Epithelial cell of proximal tubule (primary cell): ENCODE measurements at regions not wholly inside any gene's neighbourhood (a gene's known extent, or its start where the extent isn't known, plus 50 kb on each side); places are given as distances from the start of the nearest gene placed in this dataset.

Experiments
- DNase-seq: peaks from one replicate; pipeline ENCODE4 v3.0.0-alpha.2; 2011; ENCODE audit warnings: low read depth
- H3K4me3 ChIP-seq: 2 replicates; pipeline ENCODE4 v1.5.1; 2011; ENCODE audit warnings: low read depth, mild to moderate bottlenecking, low read length
- TF ChIP-seq, protein P1 (sequence below): conservative IDR thresholded peaks from 2 replicates; pipeline ENCODE4 v1.5.1; 2012; ENCODE audit warnings: low read depth, mild to moderate bottlenecking, low read length

GRCh38 chr12:111211910-111212757 is 156.8 kb downstream of the PHETA1 start:
- no peak for DNase-seq
- TF ChIP-seq, protein P1, sequence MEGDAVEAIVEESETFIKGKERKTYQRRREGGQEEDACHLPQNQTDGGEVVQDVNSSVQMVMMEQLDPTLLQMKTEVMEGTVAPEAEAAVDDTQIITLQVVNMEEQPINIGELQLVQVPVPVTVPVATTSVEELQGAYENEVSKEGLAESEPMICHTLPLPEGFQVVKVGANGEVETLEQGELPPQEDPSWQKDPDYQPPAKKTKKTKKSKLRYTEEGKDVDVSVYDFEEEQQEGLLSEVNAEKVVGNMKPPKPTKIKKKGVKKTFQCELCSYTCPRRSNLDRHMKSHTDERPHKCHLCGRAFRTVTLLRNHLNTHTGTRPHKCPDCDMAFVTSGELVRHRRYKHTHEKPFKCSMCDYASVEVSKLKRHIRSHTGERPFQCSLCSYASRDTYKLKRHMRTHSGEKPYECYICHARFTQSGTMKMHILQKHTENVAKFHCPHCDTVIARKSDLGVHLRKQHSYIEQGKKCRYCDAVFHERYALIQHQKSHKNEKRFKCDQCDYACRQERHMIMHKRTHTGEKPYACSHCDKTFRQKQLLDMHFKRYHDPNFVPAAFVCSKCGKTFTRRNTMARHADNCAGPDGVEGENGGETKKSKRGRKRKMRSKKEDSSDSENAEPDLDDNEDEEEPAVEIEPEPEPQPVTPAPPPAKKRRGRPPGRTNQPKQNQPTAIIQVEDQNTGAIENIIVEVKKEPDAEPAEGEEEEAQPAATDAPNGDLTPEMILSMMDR = no peak
- H3K4me3 ChIP-seq = no peak overlapping the region

DNA sequence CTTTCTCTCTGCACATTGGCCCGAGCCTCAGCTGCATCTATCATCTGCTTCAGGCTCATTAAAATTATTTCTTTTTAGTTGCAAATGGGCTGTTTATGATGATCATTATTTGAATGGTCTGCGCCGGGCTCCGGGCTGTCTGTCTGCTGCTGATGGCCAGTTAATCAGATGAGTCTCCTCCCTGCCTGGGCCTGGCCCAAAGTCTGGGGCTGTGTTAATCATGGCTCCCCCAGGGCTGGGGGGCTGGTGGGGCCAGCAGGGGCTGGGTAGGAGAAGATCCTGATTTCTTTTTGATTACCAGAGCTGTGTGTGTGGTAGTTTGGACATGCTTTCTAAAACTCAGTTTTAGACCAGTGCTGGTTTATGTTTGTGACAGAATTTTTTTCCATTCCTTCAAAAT is 159.1 kb downstream of the PHETA1 start:
- no peak overlapping the region for H3K4me3 ChIP-seq
- no peak for DNase-seq
- TF ChIP-seq, protein P1 = no peak

DNA sequence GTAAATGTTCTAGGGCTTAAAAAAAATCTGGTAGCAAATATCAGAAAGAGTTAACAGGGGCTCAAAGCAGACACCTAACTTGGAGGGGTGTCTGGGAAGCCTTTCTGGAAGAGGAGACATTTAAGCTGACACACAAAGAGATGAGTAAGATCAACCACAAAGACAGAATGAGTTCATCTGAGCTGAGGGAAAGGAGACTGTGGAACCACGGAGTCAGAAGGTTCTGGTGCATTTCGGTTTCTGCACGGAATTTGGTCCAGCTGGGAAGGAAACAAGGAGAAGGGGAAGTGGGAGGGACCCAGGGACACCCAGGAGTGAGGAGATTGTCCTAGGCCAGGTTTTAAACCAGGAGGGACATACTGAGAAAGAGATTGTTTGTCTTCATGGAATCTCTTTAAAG is 161.1 kb downstream of the PHETA1 start:
- H3K4me3 ChIP-seq = no peak overlapping the region
- TF ChIP-seq, protein P1 = no peak
- no peak for DNase-seq

DNA sequence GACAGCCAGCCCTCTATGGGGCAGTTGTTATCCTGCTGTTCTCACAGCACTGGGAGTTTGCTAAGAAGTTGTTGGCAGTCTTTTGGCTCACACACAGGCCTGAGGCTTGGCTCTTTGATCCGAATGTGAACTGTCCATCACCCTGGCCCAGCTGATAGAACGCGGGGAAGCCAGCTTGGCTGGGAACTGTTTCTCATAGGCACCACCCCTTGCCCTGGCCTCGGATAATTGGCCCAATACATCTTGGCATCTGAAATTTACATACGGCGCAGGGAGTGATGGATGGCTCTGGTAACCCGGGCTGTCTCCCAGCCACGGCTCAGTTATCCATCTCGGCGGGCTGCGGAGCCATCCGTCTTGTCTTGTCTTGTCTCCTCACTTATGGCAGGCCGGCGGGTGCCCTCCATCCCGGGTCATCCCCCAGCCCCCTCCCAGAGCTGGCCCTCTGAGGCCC is 164.1 kb downstream of the PHETA1 start:
- TF ChIP-seq, protein P1 = no peak
- H3K4me3 ChIP-seq = no peak overlapping the region
- DNase-seq = no peak

DNA sequence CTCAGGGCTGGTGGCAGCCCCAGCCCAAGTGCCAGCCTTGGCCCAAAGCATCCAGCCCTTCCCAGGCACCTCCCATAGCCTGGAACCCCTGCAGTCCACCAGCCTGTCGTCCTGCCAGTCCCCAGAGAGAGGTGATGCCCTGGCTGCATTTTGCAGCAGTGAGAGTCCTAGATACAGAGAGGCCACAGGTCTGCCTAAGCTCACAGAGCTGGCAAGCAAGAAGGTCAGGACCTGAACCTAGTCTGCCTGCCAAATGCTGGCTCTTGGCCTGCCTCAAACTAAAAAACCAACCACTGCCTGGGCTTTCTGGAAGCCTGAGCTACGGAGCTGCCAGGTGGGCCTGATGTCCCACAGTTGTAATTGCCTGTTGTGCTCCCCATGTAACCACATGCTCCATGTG is 164.9 kb downstream of the PHETA1 start:
- no peak overlapping the region for H3K4me3 ChIP-seq
- DNase-seq = no peak
- TF ChIP-seq, protein P1 = no peak

- H3K4me3 ChIP-seq = no peak overlapping the region
- no peak for DNase-seq
- TF ChIP-seq, protein P1 = no peak
Measured at GRCh38 chr12:111203446-111203845, 165.4 kb downstream of the PHETA1 start.
